Activated T-helper 1 cell treated with Interleukin-2 at 50 U/mL for 16 hours (primary cell): ENCODE measurements at regions not wholly inside any gene's neighbourhood (a gene's known extent, or its start where the extent isn't known, plus 50 kb on each side); places are given as distances from the start of the nearest gene placed in this dataset.

ENCODE experiments used
- DNase-seq: peaks from one replicate; pipeline ENCODE4 v3.0.0-alpha.2; 2020; ENCODE audit warnings: low read depth

GRCh38 chr12:90305379-90305778, 596.7 kb upstream of the ATP2B1 start:
- DNase-seq = no peak

DNA sequence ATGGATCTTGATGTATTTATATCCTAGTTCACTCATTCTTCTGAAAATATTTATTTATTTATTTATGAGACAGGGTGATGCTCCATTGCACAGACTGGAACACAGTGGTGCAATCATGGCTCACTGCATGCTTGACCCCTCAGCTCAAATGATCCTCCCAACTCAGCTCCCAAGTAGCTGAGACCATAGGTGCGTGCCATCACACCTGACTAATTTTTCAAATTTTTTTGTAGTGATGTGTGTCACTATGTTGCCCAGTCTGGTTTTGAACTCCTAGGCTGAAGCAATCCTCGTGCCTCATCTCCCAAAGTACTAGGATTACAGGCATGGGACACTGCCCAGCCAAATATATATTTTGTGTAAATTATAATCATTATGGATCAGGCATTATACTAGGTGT, 595.6 kb upstream of the ATP2B1 start:
- DNase-seq = no peak

- DNase-seq = no peak
These were observed 595.1 kb upstream of the ATP2B1 start for GRCh38 chr12:90303771-90304170.

- no peak for DNase-seq
These were observed 593.0 kb upstream of the ATP2B1 start for GRCh38 chr12:90301561-90302133.

DNA sequence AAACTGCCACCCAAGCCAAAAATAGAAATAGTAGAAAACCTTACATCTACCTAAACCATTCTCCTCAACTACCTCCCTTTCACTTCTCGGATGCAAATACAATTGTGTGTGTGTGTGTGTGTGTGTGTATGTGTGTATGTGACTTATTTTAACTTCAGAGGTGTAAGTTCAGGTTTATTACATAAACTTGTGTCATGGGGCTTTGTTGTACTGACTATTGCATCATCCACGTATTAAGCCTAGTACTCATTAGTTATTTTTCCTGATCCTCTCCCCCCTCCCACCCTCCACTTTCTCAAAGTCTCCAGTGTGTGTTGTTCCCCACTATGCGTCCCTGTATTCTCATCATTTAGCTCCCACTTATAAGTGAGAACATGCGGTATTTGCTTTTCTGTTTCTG, 592.5 kb upstream of the ATP2B1 start:
- DNase-seq = no peak

DNA sequence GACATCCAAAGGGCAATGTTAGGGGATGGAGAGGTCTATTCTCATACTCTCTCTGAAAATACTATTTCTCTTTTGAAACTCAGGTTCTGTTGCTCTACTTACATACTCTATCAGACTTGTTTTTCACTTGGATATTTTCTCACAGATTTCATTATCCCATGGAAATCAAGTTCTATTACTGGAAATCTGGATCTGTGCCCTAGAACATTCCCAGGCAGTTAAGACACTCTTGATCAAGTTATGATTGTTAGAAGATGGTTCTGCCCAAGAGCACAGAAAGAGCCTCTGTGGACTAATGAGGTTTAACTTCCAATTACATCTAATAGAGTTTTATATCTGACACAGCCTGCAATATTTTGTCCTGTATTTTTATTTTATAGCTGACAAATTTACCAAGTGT, 591.0 kb upstream of the ATP2B1 start:
- DNase-seq = no peak

- DNase-seq = no peak
These were observed 590.5 kb upstream of the ATP2B1 start for GRCh38 chr12:90299121-90299520.

DNA sequence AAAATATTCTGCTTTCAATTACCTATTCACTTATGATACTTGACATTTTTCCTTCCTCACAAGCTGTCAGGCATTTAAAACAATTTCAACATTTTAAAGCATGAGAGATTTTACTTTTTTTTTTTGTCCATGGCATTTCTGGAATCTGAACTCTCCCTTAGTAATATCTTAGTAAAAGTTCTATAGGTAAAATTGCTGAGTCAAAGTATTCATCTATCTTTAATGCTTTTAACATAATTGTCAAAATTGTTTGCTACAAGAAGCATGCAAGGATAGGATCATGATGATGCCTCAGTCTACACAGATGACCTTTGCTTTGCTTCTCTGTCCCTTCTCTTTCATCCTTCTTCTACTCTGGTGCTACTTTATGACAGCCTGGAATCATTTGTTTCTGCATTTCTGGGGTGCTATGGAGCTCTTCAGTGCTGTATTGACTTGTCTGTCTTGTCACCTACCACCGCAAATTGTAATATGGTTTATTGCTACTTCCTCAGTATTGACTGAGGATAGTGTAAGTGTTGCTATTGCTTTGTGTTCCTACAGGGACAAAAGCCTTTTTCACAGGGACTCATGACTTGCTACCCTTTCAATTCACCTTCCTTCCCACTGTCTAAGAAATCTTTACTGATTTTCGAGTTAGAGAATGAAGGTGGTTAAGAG, 589.8 kb upstream of the ATP2B1 start:
- DNase-seq = no peak

GRCh38 chr12:90295858-90296257, 587.2 kb upstream of the ATP2B1 start:
- no peak for DNase-seq

DNA sequence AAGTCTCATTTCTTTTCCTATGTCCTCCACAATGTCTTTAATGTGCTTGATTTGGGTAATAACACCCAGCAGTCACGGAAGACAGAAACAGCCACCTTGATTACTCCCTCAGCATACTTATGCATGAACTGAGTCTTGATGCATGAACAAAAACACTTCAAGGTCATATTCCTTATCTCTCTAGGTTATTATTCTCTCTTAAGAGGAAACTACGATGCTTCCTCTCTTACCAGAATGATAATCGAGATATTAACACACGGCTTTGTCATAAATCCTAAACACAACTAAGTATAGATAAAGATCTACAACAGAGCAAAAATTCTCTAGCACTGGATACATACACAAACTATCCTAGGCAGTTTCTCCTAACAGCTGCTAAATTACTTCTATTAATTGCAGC, 583.5 kb upstream of the ATP2B1 start:
- no peak for DNase-seq

DNA sequence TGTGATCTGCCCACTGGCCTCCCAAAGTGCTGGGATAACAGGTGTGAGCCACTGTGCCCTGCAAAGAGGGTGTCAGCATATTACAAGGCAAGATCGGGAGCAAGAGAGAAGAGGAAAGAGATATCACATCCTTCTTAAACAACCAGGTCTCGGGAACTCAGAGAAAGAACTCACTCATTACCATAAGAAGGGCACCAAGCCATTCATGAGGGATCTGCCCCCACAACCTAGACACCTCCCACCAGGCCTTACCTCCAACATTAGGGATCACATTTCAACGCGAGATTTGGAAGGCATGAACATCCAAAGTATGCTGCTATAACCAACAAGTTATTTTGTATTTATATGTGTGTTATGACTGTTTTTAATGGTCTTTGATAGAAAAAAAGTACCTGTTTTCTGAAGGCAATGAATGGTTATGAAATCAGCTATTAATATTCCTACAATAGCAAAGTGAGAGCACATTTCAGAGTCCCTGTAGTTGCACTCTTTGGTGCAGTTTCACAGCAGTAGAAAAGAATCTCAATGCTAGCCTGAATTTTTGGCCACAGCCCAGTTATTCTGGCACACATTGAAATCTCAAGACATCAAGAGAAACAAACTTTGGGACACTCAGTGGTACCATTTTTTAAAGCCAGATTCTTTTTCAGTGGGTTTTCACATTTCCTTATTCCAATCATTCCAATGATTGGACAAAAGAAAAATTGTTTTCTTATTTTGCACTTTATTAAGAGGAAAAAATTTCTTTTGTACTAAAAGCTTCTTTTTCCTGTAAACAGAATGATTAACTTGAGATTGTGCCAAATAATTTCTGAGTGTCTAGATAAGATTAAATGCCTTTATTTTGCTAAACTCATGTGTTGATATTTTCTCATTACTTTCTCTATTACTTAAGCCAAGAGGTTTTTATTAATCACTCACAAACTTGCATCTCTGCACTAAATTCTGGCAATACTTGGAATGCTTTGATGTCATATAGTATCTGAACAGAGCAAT, 582.6 kb upstream of the ATP2B1 start:
- DNase-seq = no peak

GRCh38 chr12:90287585-90287984, 578.9 kb upstream of the ATP2B1 start:
- no peak for DNase-seq

DNA sequence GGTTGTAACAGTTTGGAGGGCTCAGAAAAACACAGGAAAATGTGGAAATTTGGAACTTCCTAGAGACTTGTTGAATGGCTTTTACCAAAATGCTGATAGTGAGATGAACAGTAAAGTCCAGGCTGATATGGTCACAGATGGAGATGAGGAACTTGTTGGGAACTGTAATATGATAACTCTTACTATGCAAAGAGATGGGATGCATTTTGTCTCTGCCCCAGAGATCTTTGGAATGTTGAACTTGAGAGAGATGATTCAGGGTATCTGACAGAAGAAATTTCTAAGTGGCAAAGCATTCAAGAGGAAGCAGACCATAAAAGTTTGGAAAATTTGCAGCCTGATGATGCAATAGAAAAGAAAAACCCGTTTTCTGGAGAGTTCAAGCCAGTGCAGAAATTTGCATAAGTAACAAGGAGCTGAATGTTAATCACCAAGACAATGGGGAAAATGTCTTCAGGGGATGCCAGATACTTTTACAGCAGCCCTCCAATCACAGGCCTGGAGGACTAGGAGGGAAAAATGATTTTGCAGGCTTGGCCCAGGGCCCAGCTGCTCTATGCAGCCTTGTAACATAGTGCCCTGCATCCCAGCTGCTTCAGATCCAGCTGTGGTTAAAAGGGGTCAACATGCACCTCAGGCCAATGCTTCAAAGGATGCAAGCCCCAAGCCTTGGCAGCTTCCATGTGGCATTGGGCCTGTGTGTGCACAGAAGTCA, 572.7 kb upstream of the ATP2B1 start:
- DNase-seq = no peak

DNA sequence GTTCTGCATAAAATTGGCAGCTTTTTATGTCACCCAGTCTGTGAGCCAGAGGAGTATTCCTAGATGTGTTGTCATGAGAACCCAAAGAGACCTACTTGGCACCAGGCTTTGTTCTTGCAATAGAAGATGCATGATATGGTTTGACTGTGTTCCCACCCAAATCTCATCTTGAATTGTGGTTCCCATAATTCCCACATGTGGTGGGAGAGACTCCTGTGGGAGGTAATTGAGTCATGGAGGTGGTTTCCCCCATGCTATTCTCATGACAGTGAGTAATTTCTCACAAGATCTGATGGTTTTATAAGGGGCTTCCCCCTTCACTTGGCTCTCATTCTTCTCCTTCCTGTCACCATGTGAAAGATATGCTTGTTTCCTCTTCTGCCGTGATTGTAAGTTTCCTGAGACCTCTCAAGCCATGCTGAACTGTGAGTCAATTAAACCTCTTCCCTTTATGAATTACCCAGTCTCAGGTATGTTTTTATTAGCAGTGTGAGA, 572.0 kb upstream of the ATP2B1 start:
- no peak for DNase-seq

- DNase-seq = no peak
These were observed 571.4 kb upstream of the ATP2B1 start for GRCh38 chr12:90280033-90280432.

DNA sequence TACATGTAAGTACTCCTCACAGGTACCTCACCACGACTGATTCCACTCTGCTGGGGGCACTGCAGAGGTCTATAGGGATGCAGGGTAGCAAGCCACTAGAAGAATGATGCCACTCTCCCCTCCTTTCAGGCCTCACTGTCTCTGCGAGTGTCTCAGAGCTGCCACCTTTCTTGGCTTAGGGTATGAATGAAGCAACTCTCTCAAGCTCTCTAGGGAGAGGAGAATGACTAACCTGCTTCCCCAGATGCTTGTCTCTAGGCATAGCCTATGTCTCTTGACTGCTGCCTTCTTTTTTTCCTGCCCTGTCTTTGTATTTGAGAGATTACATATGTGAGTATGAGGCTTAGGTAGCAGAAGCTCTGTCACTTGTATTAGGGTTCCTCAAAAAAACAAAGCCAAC, 566.5 kb upstream of the ATP2B1 start:
- no peak for DNase-seq

DNA sequence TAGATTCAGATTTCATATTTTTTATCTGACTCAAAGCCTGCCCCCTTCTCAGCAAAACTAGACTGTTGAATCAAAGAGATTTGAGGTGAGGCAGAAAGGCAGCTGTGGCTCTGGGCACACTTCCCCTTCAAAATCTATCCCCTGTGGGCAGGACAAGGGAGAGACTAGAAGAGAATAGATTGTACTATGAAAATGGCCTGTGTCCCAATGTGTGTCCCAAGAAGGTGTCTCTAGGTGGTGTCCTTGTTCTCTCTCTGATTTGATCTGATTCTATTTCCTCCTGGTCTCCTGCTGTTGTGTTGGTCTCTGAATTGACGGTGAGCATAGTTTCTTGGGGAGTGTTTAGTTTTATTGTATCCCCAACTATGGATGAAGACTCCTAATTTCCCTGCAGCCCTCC, 565.8 kb upstream of the ATP2B1 start:
- DNase-seq = no peak

- DNase-seq = no peak
These were observed 559.9 kb upstream of the ATP2B1 start for GRCh38 chr12:90268574-90268973.

- no peak for DNase-seq
These were observed 553.6 kb upstream of the ATP2B1 start for GRCh38 chr12:90262251-90262650.

DNA sequence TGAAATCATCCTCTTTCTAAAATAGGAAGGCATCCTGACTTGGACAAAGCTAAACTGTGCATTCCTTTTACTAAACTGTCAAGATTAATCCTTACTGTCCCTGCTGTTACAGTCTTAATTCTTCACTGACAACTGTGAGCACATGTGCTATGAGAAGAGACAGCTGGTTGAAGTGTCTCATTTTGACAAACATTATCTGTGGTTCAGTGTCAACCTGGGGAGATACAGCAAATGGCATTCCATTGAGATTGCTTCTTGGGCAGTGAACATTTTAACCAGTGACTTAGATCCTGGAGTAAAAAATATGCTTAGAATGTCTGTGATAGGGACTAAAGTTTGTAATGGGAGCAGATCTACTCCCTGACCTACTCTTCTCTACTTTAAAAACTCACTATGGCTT, 552.6 kb upstream of the ATP2B1 start:
- no peak for DNase-seq

GRCh38 chr12:90260136-90260535, 551.5 kb upstream of the ATP2B1 start:
- no peak for DNase-seq

DNA sequence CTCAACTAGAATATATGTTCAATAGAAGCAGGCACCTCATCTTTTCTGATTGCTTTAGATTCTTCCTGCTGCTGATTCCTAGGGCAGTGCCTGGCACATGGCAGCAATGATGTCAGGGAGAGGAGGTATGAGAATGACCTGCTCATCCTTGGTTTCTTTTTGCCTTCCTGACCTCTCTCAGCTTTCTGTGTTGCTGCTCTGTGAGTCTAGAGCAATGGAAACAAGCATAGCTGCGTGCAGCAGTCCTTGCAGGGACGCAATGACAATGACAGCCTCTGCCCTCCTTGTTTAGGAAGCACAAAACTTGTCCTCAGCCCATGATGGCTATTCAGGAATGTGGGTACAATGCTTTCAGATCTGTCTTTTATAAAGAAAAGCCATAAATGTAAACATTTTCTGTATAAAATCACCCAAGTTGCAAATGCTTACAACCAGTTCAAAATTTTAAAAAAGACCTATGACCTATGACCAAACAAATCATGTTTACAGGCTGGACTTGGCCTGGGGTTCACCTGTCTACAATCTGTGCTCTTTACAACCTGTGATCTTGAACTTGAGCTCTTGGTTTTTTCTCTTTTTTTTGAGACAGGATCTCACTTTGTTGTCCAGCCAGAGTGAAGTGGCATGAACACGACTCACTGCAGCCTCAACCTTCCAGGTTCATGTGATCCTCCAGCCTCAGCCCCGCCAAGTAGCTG, 549.4 kb upstream of the ATP2B1 start:
- no peak for DNase-seq
